Fibroblast of gingiva (primary cell): ENCODE measurements at regions not wholly inside any gene's neighbourhood (a gene's known extent, or its start where the extent isn't known, plus 50 kb on each side); places are given as distances from the start of the nearest gene placed in this dataset.

Experiments
- DNase-seq: peaks from one replicate; pipeline ENCODE4 v3.0.0-alpha.2; 2011; ENCODE audit warnings: low read depth

- DNase-seq = no peak
Measured at GRCh38 chr9:124179196-124180071, 78.3 kb upstream of the NEK6 start.

- DNase-seq = peak; percentile 35
Measured at GRCh38 chr9:124180557-124180956, 77.2 kb upstream of the NEK6 start.

DNA sequence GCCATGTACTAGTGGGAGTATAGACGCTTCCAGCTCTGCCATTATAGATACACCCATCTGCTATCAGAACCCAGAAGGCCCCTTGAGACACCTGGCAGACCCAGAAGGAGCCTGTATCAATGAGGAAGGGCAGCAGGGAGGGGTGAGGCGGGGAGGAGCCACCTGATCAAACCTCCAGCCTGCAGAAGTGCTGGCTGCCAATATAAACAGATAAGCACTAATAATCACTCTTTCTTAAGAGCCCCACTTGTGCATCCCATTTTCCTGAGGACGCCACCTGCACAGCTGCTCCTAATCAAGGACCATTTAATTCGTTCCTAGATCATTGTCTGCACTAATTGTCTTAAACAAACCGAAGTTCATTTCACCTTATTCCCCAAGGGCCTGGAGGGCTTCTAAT lies 75.0 kb upstream of the NEK6 start:
- DNase-seq = no peak

DNA sequence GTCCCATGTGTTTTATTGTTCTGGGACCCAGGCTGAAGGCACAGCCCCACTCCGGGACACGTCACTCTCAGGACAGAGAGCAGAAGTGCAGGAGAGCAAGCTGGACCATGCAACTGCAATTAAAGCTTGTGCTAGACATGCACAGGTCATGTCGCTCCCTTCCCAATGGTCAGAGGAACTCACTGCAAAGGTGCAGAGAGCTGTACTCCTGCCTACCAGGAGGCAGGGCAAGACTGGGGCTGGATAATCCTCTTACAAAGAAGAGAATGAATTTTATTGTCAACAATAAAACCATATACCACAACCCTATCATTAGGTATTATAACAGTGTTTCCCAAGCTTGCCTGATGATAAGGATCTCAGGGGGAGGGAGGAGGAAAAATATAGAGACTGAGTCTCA lies 74.0 kb upstream of the NEK6 start:
- DNase-seq = no peak

- no peak for DNase-seq
Measured at GRCh38 chr9:124185413-124185812, 72.3 kb upstream of the NEK6 start.

GRCh38 chr9:124187311-124187710 lies 70.4 kb upstream of the NEK6 start:
- no peak for DNase-seq

GRCh38 chr9:124188331-124189110 lies 69.2 kb upstream of the NEK6 start:
- DNase-seq = no peak

DNA sequence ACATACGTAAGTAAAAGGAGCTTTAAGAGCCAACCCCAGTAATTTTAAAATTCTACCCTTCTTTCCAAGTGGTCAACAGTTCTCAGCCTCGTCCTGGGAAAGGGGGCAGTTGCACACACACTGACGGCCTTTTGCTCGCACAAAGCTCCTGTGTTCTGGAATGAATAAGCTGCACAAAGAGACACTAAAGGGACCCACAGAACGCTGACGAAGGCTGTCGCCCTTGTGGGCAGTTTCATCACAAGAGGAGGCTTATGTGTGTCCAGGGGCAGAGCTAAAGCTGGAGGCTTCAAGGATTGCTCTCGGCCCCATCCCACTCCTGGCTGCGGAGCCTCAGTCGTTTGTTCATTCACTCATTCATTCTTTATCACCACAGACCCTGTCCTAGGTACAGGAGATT lies 67.0 kb upstream of the NEK6 start:
- DNase-seq = no peak

GRCh38 chr9:124191691-124192395 lies 65.9 kb upstream of the NEK6 start:
- DNase-seq = no peak

DNA sequence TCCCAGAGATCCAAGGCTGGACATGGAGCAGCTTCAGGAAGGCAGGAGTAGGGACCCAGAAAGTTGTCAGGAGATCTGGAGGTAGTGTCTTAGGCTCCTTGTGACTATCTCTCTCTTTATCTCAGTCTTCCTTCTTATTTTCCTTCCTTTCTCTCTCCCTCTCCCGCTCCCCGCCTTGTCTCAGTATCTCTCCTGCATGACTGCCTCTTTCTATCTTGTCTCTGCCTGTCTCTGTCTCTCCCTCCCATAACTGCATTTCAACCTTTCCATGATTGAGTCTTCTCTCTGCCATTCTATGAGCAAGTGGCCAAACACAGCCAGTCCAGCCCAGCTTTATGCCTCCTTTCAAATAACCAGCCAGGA lies 61.0 kb upstream of the NEK6 start:
- no peak for DNase-seq

- DNase-seq = no peak
Measured at GRCh38 chr9:124197177-124198095, 60.3 kb upstream of the NEK6 start.

DNA sequence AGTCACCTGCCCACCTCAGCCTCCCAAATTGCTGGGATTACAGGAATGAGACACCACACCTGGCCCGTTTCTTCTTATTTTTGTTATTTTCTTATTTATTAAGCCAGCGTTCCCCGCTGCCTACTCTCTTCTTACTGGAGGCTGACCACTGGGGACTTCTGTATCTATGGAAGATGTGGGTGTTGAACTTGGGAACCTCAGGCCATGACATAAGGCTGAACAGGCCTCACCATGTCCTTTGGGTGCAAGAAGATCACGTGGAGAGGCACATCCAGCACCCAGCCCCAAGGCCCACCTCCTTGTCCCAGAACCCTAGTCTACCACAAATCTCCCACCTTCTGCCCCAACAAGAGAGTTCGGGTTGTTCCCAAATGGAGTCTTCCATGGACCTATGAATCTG lies 59.4 kb upstream of the NEK6 start:
- no peak for DNase-seq

GRCh38 chr9:124198948-124199347 lies 58.8 kb upstream of the NEK6 start:
- DNase-seq = no peak

DNA sequence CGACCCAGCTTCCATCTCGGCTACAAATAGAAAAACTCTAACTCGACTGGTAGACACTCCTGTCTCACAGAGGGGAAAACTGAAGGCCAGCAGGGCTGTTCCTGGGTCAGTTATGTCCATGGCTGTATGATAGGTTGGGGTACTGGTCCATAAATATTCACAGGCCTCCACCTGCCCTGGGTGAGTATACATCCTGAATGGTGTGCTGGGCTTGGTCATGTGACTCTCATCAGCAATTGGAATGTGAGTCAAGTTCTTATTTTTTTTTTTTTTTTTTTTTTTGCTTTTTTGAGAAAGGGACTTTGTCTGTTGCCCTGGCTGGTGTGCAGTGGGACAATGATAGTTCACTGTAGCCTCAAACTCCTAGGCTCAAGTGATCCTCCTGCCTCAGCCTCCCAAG lies 58.3 kb upstream of the NEK6 start:
- no peak for DNase-seq

- no peak for DNase-seq
Measured at GRCh38 chr9:124202447-124202971, 55.2 kb upstream of the NEK6 start.

DNA sequence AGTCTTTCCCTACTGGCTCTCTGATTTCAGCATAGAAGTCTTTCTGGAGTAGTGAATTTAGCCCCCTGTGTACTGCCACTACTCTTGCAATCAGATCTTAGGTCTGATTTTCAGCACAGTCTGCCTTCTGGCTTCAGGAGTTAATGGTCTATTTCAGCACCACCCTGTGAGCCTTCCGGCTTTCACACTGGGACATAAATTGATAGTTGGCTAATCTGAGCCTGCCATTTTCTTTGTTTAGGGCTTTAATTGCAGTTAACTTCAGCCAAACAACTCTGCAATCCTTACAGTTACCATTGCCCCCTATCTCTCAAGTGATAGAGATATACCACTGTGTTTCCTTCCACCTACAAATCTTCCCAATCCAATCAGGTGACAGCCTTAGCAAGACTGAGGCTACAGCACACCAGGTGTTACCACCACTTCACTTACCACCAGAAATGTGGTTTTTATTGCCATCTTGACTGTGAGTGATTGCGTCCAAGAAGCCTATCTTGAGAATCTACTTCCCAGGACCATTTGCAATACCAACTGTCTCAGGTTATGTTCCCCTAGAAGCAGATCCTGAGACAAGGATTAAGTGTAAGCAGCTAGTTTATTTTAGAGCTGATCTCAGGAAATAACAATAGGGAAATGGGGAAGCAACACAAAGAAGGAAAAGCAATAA lies 51.9 kb upstream of the NEK6 start:
- no peak for DNase-seq

GRCh38 chr9:124206391-124206790 lies 51.4 kb upstream of the NEK6 start:
- no peak for DNase-seq
